A549 (cell line): ENCODE measurements at regions not wholly inside any gene's neighbourhood (a gene's known extent, or its start where the extent isn't known, plus 50 kb on each side); places are given as distances from the start of the nearest gene placed in this dataset.

Experiments
- CEBPB ChIP-seq, 2 experiments: fragments of >200 bp in 1 of 2; sonication (Bioruptor Twin) in 1 of 2; formaldehyde crosslinking in 1 of 2; IDR thresholded peaks; 2 replicates each; pipeline ENCODE4 v1.6.1; 2012 to 2016
- CTCF ChIP-seq: fragments of >200 bp; sonication (Bioruptor Twin); formaldehyde crosslinking; IDR thresholded peaks from 3 replicates; pipeline ENCODE4 v1.5.1; 2016
- EP300 ChIP-seq, 2 experiments: fragments of >200 bp; sonication (Bioruptor Twin); formaldehyde crosslinking; IDR thresholded peaks; 2 replicates in 1 of 2; 3 replicates in 1 of 2; pipeline ENCODE4 v1.6.1; 2016 to 2017
- RARB ChIP-seq: fragments of 250-450 bp; sonication (Bioruptor Pico); IDR thresholded peaks from 2 replicates; pipeline ENCODE4 v1.8.0; 2021; ENCODE audit warnings: mild to moderate bottlenecking, moderate library complexity
- REST ChIP-seq: fragments of 200-600 bp; sonication (generic); IDR thresholded peaks from 2 replicates; pipeline ENCODE4 v1.6.1; 2016; ENCODE audit warnings: antibody characterized with exemption, mild to moderate bottlenecking, moderate library complexity

- no peak for TF ChIP-seq REST
- TF ChIP-seq EP300 (IDR thresholded peaks at IDR 0.05), result no peak
- no peak for TF ChIP-seq CEBPB (IDR thresholded peaks at IDR 0.05)
- no peak for TF ChIP-seq CTCF
- no peak for TF ChIP-seq RARB (CRISPR knock-in tag)
These were observed 1099.4 kb upstream of the SLIT2 start for GRCh38 chr4:19152264-19152663.
